GM18870 (cell line): ENCODE measurements at regions not wholly inside any gene's neighbourhood (a gene's known extent, or its start where the extent isn't known, plus 50 kb on each side); places are given as distances from the start of the nearest gene placed in this dataset.

Experiments used
- ATAC-seq: cut with Tn5 transposase; IDR thresholded peaks from one replicate; pipeline ENCODE4 v1.9.1; 2021; ENCODE audit warnings: moderate library complexity; ENCODE audit not compliant: unreplicated experiment

DNA sequence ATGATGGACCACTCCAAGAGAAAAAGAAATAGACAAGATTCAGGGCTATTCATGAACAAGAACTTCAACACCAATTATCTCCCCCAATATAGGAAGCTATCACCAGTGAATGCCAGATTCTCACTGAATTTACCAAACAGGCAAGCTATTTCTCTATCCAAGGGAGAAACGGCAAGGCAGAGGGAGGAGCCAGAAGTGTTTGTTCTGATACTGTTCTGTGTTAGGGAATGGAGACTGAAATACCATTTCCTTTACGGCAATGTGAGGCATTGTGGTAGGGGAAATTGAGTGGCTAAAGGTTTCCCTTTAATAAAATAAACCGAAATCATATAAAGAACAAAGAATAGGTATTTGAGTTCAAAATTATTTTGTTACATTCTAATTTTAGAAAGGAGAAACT, 68.0 kb upstream of the ALDH1A1 start:
- no peak for ATAC-seq

- ATAC-seq, result no peak
These were observed 61.2 kb upstream of the ALDH1A1 start for GRCh38 chr9:73014011-73014410.

GRCh38 chr9:73011956-73012355, 59.1 kb upstream of the ALDH1A1 start:
- no peak for ATAC-seq

DNA sequence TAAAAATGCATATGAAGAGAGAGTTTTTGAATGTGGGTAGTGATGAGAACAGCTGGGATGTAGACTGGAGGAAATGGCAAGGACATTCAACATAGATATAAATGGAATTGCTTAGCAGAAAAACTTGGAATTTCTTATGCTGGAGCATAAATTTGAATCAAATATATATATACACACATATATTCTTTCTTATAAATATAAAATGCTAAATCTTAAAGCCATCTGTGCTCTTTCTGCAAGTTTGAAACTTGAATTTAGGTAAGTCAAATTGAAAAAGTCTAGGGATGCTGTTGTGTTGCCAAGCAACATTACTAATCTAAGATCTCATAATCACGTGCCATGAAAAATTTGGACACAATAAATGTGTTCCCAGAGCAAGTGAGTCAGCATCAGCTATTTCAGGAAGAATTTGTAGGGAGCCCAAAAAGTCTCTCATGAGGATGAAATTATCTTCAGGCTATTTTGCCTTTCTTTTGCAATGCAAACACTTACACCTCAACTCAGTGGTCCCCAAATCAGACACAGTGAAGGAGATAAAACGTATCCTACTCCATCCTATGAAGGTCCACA, 58.4 kb upstream of the ALDH1A1 start:
- ATAC-seq, result no peak

DNA sequence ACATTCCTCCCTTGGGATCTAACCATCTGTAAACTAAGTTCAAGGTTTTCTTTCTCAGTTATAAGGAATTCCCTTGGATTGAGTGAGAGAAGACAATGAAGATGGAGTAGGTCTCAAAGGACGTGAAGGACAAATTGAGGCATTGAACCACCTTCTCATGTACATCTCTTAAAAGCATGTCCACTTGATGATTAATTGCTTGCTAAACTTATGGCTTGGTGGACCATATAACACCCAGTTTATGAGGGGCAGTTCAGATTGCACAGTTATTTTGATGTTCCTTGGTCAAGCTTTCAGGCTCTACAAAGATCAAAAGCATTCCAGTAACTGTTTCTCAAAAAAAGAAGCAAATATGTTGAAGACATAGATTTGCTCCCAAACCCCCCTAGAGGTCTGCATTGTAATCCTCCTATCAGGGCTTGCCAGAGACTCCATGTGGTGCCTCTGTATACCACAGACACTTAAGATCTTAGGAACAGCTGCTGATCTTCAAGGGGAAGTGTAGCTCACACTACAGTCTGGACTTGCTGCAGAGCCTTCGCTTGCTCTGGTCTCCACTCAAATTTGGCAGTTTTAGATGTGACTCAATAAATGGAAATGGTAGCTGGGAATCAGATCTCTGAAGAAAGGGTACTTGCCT, 56.9 kb upstream of the ALDH1A1 start:
- ATAC-seq, result no peak

- ATAC-seq, result no peak
These were observed 55.3 kb upstream of the ALDH1A1 start for GRCh38 chr9:73007966-73008672.

DNA sequence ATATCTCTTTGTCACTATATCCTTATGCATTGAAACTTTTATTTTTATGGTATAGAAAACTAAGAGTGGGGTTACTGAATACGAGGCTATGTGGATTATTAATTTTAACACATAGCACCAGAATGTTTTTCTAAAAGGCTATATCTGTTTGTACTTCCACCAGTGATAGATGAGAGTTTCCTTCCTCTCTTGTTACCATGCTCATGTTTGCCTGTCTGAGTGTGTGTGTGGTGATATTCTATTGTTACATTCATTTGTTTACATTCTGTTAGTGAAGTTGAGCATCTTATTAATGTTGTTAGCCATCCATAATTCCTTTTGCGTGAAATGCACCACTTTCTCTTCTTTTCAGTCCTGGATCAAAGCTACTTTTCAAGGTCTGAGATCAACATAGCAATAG, 54.1 kb upstream of the ALDH1A1 start:
- no peak for ATAC-seq
